Karpas-422 (cell line): ENCODE measurements at regions not wholly inside any gene's neighbourhood (a gene's known extent, or its start where the extent isn't known, plus 50 kb on each side); places are given as distances from the start of the nearest gene placed in this dataset.

Experiments
- DNase-seq: peaks from one replicate; pipeline ENCODE4 v3.0.0-alpha.2; 2015
- H2AFZ ChIP-seq: fragments of 200-600 bp; sonication (generic); 2 replicates; pipeline ENCODE4 v1.6.1; 2014; ENCODE audit warnings: antibody characterized with exemption, low read length, mixed read lengths
- H3K27ac ChIP-seq: fragments of 200-600 bp; sonication (generic); 2 replicates; pipeline ENCODE4 v1.5.1; 2014; ENCODE audit warnings: mild to moderate bottlenecking, low read length, moderate library complexity
- H3K27me3 ChIP-seq: fragments of 200-600 bp; sonication (generic); 2 replicates; pipeline ENCODE4 v1.6.1; 2014; ENCODE audit warnings: low read length, mixed read lengths
- H3K36me3 ChIP-seq: fragments of 200-600 bp; sonication (generic); 2 replicates; pipeline ENCODE4 v1.6.1; 2014; ENCODE audit warnings: low read length, mixed read lengths; ENCODE audit not compliant: insufficient read depth
- H3K4me1 ChIP-seq: fragments of 200-600 bp; sonication (generic); 2 replicates; pipeline ENCODE4 v1.6.1; 2014; ENCODE audit warnings: mild to moderate bottlenecking, low read length, mixed read lengths
- H3K4me2 ChIP-seq: fragments of 200-600 bp; sonication (generic); 2 replicates; pipeline ENCODE4 v1.6.1; 2014; ENCODE audit warnings: low read length, low read depth, mild to moderate bottlenecking; ENCODE audit not compliant: poor library complexity, severe bottlenecking
- H3K4me3 ChIP-seq: fragments of 200-600 bp; sonication (generic); 2 replicates; pipeline ENCODE4 v1.5.1; 2014; ENCODE audit warnings: mild to moderate bottlenecking, antibody characterized with exemption, low read length, mixed read lengths
- H3K79me2 ChIP-seq: fragments of 200-600 bp; sonication (generic); 2 replicates; pipeline ENCODE4 v1.6.1; 2014; ENCODE audit warnings: mild to moderate bottlenecking, low read length, mixed read lengths
- H3K9ac ChIP-seq: fragments of 200-600 bp; sonication (generic); 2 replicates; pipeline ENCODE4 v1.6.0; 2014; ENCODE audit warnings: low read length
- H3K9me2 ChIP-seq: fragments of 200-600 bp; sonication (generic), shearing (Covaris generic); replicated peaks from 2 replicates; pipeline ENCODE4 v1.6.0; 2014; ENCODE audit warnings: mild to moderate bottlenecking, low read length, moderate library complexity; ENCODE audit not compliant: insufficient read depth
- H3K9me3 ChIP-seq: fragments of 300-700, 200-600 bp; sonication (generic); 2 replicates; pipeline ENCODE4 v1.6.1; 2014; ENCODE audit warnings: low read length, mixed read lengths
- H4K20me1 ChIP-seq: fragments of 200-600 bp; sonication (generic); 2 replicates; pipeline ENCODE4 v1.6.1; 2014; ENCODE audit warnings: mild to moderate bottlenecking, antibody characterized with exemption, low read length, low read depth; ENCODE audit not compliant: insufficient read depth

DNA sequence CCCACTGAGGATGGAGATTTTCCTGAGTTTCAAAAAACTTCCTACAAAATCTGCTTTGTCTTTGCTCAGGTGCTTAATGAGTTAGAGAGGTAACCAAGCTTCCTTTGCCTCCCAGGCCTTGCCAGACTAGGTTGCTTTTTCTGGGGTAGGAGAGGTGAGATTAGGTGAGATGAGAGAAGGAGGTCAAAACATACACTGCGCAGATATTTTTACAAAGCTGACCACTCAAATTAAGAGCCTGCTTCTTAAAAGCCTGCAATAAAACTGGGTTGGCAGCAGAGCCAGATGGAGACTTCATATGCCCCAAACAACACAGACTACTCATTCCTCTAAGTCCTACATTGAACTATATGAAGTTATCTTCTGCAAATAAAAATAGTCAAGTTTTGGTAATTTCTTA is 352.5 kb downstream of the NUF2 start:
- Histone ChIP-seq H3K27me3 (peaks cover 4% of the 10 kb centered on the region; the same call in 1 of the 2 replicates), H3K9me2 (no peaks in the 10 kb centered on the region), H3K36me3 (no peaks in the 10 kb centered on the region), H3K4me2 (no peak overlapping the region), H3K79me2 (no peaks in the 10 kb centered on the region), H3K4me3 (no peak overlapping the region), H4K20me1 (no peaks in the 10 kb centered on the region), H3K4me1 (no peaks in the 10 kb centered on the region), H3K27ac (no peak overlapping the region), H2AFZ (no peak overlapping the region), H3K9ac (no peak overlapping the region), H3K9me3 (no peaks in the 10 kb centered on the region)
- no peak for DNase-seq

DNA sequence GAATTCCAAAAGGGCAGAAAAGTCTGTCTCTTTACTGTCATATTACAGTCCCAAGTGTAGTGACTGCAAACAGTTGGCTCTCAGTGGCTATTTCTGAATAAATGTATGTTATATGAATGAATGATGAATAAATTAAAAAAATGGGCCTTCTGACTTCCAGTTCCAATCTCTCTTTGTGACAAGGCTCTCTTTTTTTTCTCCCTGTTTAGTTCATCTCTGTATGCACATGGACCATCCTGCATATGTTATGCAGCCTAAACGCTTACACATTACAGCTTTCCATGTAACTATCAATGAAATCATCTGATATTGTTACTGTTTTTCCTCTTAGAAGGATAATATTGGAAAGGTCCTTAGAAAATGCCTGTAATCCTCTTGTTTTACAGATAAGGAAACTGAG is 363.0 kb downstream of the NUF2 start:
- Histone ChIP-seq H3K9me2 (no peaks in the 10 kb centered on the region), H3K4me2 (no peak overlapping the region), H3K79me2 (no peaks in the 10 kb centered on the region), H3K27me3 (no peaks in the 10 kb centered on the region), H4K20me1 (no peaks in the 10 kb centered on the region), H3K27ac (no peak overlapping the region), H2AFZ (no peak overlapping the region), H3K36me3 (no peaks in the 10 kb centered on the region), H3K4me1 (no peaks in the 10 kb centered on the region), H3K9ac (no peak overlapping the region), H3K4me3 (no peak overlapping the region), H3K9me3 (no peaks in the 10 kb centered on the region; the same call in 1 of the 2 replicates)
- no peak for DNase-seq

DNA sequence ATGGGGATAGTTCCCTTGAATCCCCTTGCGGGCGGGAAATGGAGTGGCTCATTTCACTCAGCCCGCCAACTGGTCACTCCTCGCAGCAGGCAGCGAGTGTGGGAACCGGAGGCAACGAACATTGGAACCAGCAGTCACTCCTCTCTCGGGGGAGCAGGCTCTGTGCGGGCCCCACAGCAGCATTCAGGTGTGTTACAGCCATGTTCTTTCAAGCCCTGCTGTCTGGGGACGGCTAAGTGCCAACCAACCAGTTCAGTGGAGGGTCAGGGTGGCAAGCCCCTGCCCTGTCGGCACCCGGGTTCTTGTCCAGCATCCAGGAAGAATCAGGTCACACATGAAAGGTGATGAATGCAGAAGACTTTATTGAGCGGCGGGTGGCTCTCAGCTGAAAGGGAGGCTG is 370.5 kb downstream of the NUF2 start:
- Histone ChIP-seq H3K4me1 (no peaks in the 10 kb centered on the region), H3K27ac (no peak overlapping the region), H3K36me3 (no peaks in the 10 kb centered on the region), H3K9ac (no peak overlapping the region), H3K9me3 (no peaks in the 10 kb centered on the region), H3K4me2 (no peak overlapping the region), H3K79me2 (no peaks in the 10 kb centered on the region), H2AFZ (no peak overlapping the region), H3K4me3 (no peak overlapping the region), H3K27me3 (no peaks in the 10 kb centered on the region), H3K9me2 (no peaks in the 10 kb centered on the region), H4K20me1 (no peaks in the 10 kb centered on the region)
- DNase-seq = no peak

DNA sequence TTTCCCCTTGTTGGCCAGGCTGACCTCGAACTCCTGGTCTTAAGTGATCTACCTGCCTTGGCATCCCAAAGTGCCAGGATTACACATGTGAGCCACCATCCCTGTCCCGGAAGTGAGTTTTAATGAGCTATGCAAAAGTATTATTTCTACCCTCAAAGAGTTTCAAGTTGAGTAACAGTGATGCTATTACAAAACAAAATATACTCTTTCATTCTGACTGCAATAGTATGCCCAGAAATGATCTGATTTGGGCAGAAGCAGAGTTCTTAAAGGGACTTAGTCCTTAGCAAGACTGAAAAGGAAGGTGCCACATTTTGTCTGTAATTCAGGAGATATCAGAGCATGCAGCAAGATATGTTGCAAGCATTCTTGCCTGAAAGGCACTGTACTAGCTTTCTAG is 375.4 kb downstream of the NUF2 start:
- H3K36me3 ChIP-seq = no peaks in the 10 kb centered on the region
- no peak overlapping the region for H3K9ac ChIP-seq
- H4K20me1 ChIP-seq = no peaks in the 10 kb centered on the region
- H2AFZ ChIP-seq = no peak overlapping the region
- no peaks in the 10 kb centered on the region for H3K27me3 ChIP-seq
- no peaks in the 10 kb centered on the region for H3K9me2 ChIP-seq
- no peak overlapping the region for H3K4me3 ChIP-seq
- no peaks in the 10 kb centered on the region for H3K4me1 ChIP-seq
- DNase-seq = no peak
- H3K9me3 ChIP-seq = no peaks in the 10 kb centered on the region
- H3K4me2 ChIP-seq = no peak overlapping the region
- no peak overlapping the region for H3K27ac ChIP-seq
- H3K79me2 ChIP-seq = no peaks in the 10 kb centered on the region

DNA sequence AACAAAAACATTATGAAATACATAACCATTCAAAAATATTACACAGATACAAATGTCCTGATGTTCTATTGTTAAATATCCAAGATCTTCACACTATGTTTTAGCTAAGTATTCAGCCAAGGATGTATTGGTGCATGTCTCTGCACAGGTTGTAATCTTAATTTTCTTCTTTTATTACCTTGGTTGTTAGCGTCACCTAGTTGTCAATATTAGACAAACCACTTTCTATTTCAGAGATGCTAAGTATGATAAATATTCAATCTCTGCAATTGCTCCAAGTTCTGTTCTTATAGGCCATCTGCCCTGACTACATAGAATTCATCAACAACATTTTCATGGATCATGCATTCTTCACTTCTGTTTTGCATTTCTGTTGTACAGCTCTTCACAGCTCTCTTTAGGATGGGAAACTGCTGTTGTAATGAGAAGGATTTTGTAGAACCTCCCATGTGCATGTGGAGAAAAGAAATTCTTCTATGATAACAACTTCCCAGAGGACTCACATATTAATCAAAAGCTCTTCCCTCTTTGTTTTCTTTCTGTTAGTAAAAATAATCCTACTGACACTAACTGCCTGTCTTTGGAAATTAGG is 380.1 kb downstream of the NUF2 start:
- Histone ChIP-seq H3K4me1 (no peaks in the 10 kb centered on the region), H3K27ac (no peak overlapping the region), H3K79me2 (no peaks in the 10 kb centered on the region), H3K9ac (no peak overlapping the region), H3K9me3 (no peaks in the 10 kb centered on the region), H3K9me2 (no peaks in the 10 kb centered on the region), H3K36me3 (no peaks in the 10 kb centered on the region), H2AFZ (no peak overlapping the region), H3K4me2 (no peak overlapping the region), H3K4me3 (no peak overlapping the region), H4K20me1 (no peaks in the 10 kb centered on the region), H3K27me3 (no peaks in the 10 kb centered on the region)
- DNase-seq = peak; percentile 45

DNA sequence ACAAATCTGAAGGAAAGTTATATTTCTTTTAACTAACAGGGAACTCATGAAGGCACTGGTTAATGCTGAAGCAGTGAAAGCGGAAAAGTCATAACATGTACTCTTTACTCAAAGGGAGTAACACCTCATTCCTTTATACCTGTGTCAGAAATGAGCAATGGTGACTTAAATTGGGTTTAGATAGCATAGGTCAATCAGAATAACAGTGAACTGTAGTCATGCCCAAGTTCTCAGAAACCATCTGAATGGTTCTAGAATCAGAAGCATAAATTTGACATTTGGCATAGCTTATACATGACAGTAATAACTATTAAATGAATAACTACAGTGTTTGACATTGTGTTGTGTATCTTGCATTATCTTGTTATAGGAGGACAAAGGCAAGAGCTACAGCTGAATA is 382.0 kb downstream of the NUF2 start:
- Histone ChIP-seq H3K27me3 (no peaks in the 10 kb centered on the region), H3K9ac (no peak overlapping the region), H3K79me2 (no peaks in the 10 kb centered on the region), H3K4me3 (no peak overlapping the region), H3K27ac (no peak overlapping the region), H3K4me2 (no peak overlapping the region), H4K20me1 (no peaks in the 10 kb centered on the region), H3K4me1 (no peaks in the 10 kb centered on the region), H3K9me2 (no peaks in the 10 kb centered on the region), H2AFZ (no peak overlapping the region), H3K36me3 (no peaks in the 10 kb centered on the region), H3K9me3 (no peaks in the 10 kb centered on the region)
- DNase-seq = no peak

DNA sequence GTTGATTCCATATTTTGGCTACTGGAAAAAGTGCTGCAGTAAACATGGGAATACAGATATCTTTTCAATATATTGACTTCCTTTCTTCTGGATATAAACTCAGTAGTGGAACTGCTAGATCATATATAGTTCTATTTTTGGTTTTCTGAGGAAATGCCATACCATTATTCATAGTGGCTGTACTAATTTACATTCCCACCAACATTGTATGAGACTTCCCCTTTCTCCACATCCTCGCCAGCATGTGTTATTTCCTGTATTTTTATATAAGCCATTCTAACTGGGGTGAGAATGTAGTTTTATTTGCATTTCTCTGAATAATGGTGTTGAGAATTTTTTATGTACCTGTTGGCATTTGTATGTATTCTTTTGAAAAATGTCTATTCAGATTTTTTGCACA is 385.2 kb downstream of the NUF2 start:
- H3K79me2 ChIP-seq = no peaks in the 10 kb centered on the region
- no peaks in the 10 kb centered on the region for H4K20me1 ChIP-seq
- no peak overlapping the region for H3K27ac ChIP-seq
- H3K36me3 ChIP-seq = no peaks in the 10 kb centered on the region
- no peak overlapping the region for H3K9ac ChIP-seq
- DNase-seq = no peak
- H3K9me2 ChIP-seq = no peaks in the 10 kb centered on the region
- no peaks in the 10 kb centered on the region for H3K4me1 ChIP-seq
- H3K4me2 ChIP-seq = no peak overlapping the region
- no peaks in the 10 kb centered on the region for H3K9me3 ChIP-seq
- no peak overlapping the region for H3K4me3 ChIP-seq
- no peaks in the 10 kb centered on the region for H3K27me3 ChIP-seq
- no peak overlapping the region for H2AFZ ChIP-seq

DNA sequence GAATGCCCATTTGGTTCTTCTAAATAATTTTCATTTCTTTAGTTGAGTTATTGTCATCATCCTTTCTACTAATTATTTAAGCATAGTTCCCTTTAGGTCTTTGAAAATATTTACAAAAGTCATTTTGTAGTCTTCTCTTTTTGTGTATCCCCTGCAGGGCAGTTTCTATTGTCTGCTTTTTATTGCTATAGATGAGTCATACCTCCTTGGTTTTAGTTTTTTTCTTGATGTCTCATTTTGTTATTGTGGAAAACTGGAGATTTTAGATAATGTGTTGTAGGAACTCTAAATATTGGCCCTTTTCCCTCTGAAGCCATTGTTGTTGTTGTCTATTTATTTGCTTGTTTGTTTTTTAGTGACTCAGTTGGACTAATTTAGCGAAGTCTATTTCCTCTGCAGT is 387.9 kb downstream of the NUF2 start:
- no peaks in the 10 kb centered on the region for H3K9me2 ChIP-seq
- no peak overlapping the region for H3K4me3 ChIP-seq
- no peaks in the 10 kb centered on the region for H3K4me1 ChIP-seq
- H2AFZ ChIP-seq = no peak overlapping the region
- no peaks in the 10 kb centered on the region for H4K20me1 ChIP-seq
- DNase-seq = no peak
- H3K79me2 ChIP-seq = no peaks in the 10 kb centered on the region
- H3K4me2 ChIP-seq = no peak overlapping the region
- H3K27me3 ChIP-seq = no peaks in the 10 kb centered on the region
- no peaks in the 10 kb centered on the region for H3K9me3 ChIP-seq
- no peaks in the 10 kb centered on the region for H3K36me3 ChIP-seq
- no peak overlapping the region for H3K9ac ChIP-seq
- H3K27ac ChIP-seq = no peak overlapping the region

DNA sequence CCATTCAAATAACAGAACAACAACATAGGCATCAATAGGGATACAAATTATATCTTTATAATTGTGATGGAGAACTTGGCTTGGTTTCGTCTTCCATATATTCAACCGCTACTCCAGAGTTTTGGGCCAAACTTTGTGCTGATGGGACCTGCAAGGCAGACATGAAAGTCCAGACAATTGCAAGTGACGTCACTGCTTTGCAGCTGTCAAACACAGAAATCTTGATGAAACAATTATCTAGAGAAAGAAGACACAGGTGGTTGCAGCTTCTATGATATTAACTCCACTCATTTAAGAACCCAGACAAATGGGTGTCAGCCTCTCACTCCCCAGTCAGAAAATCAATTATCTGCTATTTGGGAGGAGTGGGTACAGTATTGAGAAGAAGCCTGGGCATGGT is 390.6 kb downstream of the NUF2 start:
- no peaks in the 10 kb centered on the region for H3K9me3 ChIP-seq
- DNase-seq = no peak
- no peaks in the 10 kb centered on the region for H4K20me1 ChIP-seq
- H3K9ac ChIP-seq = no peak overlapping the region
- no peak overlapping the region for H3K4me3 ChIP-seq
- no peaks in the 10 kb centered on the region for H3K36me3 ChIP-seq
- no peaks in the 10 kb centered on the region for H3K4me1 ChIP-seq
- no peak overlapping the region for H3K4me2 ChIP-seq
- H3K79me2 ChIP-seq = no peaks in the 10 kb centered on the region
- no peak overlapping the region for H3K27ac ChIP-seq
- no peak overlapping the region for H2AFZ ChIP-seq
- no peaks in the 10 kb centered on the region for H3K9me2 ChIP-seq
- H3K27me3 ChIP-seq = no peaks in the 10 kb centered on the region
